SK-N-SH treated with all-trans-retinoic acid at 6 μM for 48 hours (cell line): ENCODE measurements at regions not wholly inside any gene's neighbourhood (a gene's known extent, or its start where the extent isn't known, plus 50 kb on each side); places are given as distances from the start of the nearest gene placed in this dataset.

Source experiments
- ZFP3 ChIP-seq: fragments of 250-450 bp; sonication (Bioruptor Pico); IDR thresholded peaks from 2 replicates; pipeline ENCODE4 v1.5.0; 2020; ENCODE audit warnings: mild to moderate bottlenecking, moderate library complexity
- ZFP30 ChIP-seq: fragments of 450-650 bp; formaldehyde crosslinking; IDR thresholded peaks from 2 replicates; pipeline ENCODE4 v1.5.0; 2022; ENCODE audit warnings: mild to moderate bottlenecking, moderate library complexity

GRCh38 chr14:101331661-101332169 is 229.6 kb upstream of the DIO3 start:
- no peak for TF ChIP-seq ZFP3 (CRISPR knock-in tag)
- TF ChIP-seq ZFP30 (CRISPR knock-in tag), result no peak
